SK-N-MC (cell line): ENCODE measurements at regions not wholly inside any gene's neighbourhood (a gene's known extent, or its start where the extent isn't known, plus 50 kb on each side); places are given as distances from the start of the nearest gene placed in this dataset.

Experiments
- EZH2 ChIP-seq: fragments of 200-600 bp; sonication (generic); IDR thresholded peaks from one replicate; pipeline ENCODE4 v1.6.1; 2017; ENCODE audit warnings: antibody characterized with exemption
- FOXP2 ChIP-seq: optimal IDR thresholded peaks from 2 replicates; pipeline ENCODE3; 2011; ENCODE audit warnings: mild to moderate bottlenecking, moderate library complexity; ENCODE audit not compliant: insufficient read depth; ENCODE audit errors: extremely low read length, control extremely low read depth
- POLR2AphosphoS5 ChIP-seq: IDR thresholded peaks from 2 replicates; pipeline ENCODE4 v1.6.1; 2012; ENCODE audit warnings: mild to moderate bottlenecking, low read depth, low read length, borderline replicate concordance

- TF ChIP-seq EZH2 (no peak), POLR2AphosphoS5 (no peak), FOXP2 (no peak)
Measured at GRCh38 chr1:30335389-30335996, 387.9 kb downstream of the MATN1 start.
